Stomach (tissue), 8 donors: ENCODE measurements at regions not wholly inside any gene's neighbourhood (a gene's known extent, or its start where the extent isn't known, plus 50 kb on each side); places are given as distances from the start of the nearest gene placed in this dataset.

Experiments used
- DNase-seq, 2 donors: peaks; one replicate each; pipeline versions ENCODE4 v3.0.0 to v3.0.0-alpha.2; 2013 to 2019
- H3K27ac ChIP-seq, 5 donors: fragments of 200-600 bp in 4 of 5; sonication (generic) in 4 of 5; one replicate each; pipeline ENCODE4 v1.5.1; 2013 to 2019; ENCODE audit warnings: mild to moderate bottlenecking in 1 of 5, moderate library complexity in 1 of 5
- H3K27me3 ChIP-seq, 3 donors: fragments of 200-600 bp; sonication (generic); one replicate each; pipeline ENCODE4 v1.5.1; 2017 to 2019; ENCODE audit warnings: mixed run types in 1 of 3
- H3K36me3 ChIP-seq, 4 donors: fragments of 200-600 bp; sonication (generic); 1 replicate in 3 of 4; 2 replicates in 1 of 4; pipeline ENCODE4 v1.5.1; 2016 to 2019
- H3K4me1 ChIP-seq, 4 donors: fragments of 200-600 bp; sonication (generic); one replicate each; pipeline ENCODE4 v1.5.1; 2016 to 2019
- H3K4me3 ChIP-seq, 4 donors: fragments of 200-600 bp; sonication (generic) in 3 of 4; one replicate each; pipeline ENCODE4 v1.5.1; 2016 to 2019; ENCODE audit warnings: mild to moderate bottlenecking in 1 of 4
- H3K9me3 ChIP-seq, 4 donors: fragments of 200-600 bp; sonication (generic); one replicate each; pipeline ENCODE4 v1.5.1; 2016 to 2019
- EP300 ChIP-seq: sonication (generic); formaldehyde crosslinking; IDR thresholded peaks from one replicate; pipeline ENCODE4 v1.6.1; 2017; ENCODE audit warnings: antibody characterized with exemption
- POLR2A ChIP-seq, 4 donors: fragments of 450-650 bp; IDR thresholded peaks; one replicate each; pipeline ENCODE4 v1.6.1; 2016; ENCODE audit warnings: antibody characterized with exemption in 4 of 4, control low read depth in 2 of 4, mild to moderate bottlenecking in 1 of 4, moderate library complexity in 1 of 4
- POLR2AphosphoS5 ChIP-seq, 3 donors: sonication (generic); formaldehyde crosslinking; IDR thresholded peaks; one replicate each; pipeline ENCODE4 v1.6.1; 2016; ENCODE audit warnings: antibody characterized with exemption in 3 of 3
- WGBS, 5 donors: extraction: QIAGEN DNeasy Blood & Tissue Kit in 3 of 5; methylation state at CpG; one replicate each; pipeline versions ENCODE4 v1.1.5 to v1.1.7; 2013 to 2018; 5-methylcytosine and 5-hydroxymethylcytosine counted together
- intact Hi-C: fragments of 100-400 bp; cut with DNase I; formaldehyde crosslinking; loops from one replicate; pipeline ENCODE4 v1.15.1; 2023; ENCODE audit warnings: low total_unique reads
- small RNA-seq, 4 donors: library from RNA; depleted of rRNA; stranded (forward); fragments of <200 nt; gene quantifications; one replicate each; pipeline ENCODE3, GENCODE V24; 2016
- TF ChIP-seq, protein P1 (sequence below), 7 experiments: fragments of 450-650 bp in 4 of 7; fragments of 200-600 bp in 3 of 7; sonication (generic) in 3 of 7; IDR thresholded peaks; one replicate each; pipeline ENCODE4 v1.5.1; 2016 to 2019; ENCODE audit warnings: antibody characterized with exemption in 7 of 7, control low read depth in 2 of 7, mild to moderate bottlenecking in 1 of 7
- donor health status: healthy with polysubstance abuse.
- donor health status: Bipolar disorder and iron deficiency.
- donor health status: healthy.

DNA sequence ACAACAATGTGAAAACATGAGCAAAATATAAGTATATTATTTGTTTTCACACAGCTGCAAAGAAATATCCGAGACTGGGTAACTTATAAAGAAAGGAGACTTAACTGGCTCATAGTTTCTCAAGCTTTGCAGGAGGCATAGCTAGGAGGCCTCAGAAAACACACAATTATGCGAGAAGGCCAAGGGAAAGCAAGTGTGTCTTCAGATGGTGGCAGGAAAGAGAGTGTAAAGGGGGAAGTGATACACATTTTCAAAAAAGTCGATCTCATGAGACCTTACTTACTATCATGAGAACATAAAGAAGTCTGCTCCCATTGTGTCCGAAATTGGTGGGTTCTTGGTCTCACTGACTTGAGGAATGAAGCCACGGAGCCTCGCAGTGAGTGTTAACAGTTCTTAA, 208.9 kb upstream of the RBMY1B start:
- intact Hi-C loops: no loop called here
- Histone ChIP-seq H3K4me1 (no peaks in the 10 kb centered on the region), H3K27me3 (no peaks in the 10 kb centered on the region), H3K36me3 (no peaks in the 10 kb centered on the region), H3K27ac (no peak overlapping the region), H3K9me3 (no peaks in the 10 kb centered on the region), H3K4me3 (no peak overlapping the region)
- WGBS, 5 donors: 70 to 82% (median 73%) methylated on average over 6 of the region's 6 CpGs; no CpG with 5 or more reads in 2 of the 5 donors
- TF ChIP-seq POLR2A (IDR thresholded peaks at IDR 0.05): no peak
- TF ChIP-seq EP300: no peak
- TF ChIP-seq POLR2AphosphoS5 (IDR thresholded peaks at IDR 0.05): no peak
- TF ChIP-seq, protein P1, sequence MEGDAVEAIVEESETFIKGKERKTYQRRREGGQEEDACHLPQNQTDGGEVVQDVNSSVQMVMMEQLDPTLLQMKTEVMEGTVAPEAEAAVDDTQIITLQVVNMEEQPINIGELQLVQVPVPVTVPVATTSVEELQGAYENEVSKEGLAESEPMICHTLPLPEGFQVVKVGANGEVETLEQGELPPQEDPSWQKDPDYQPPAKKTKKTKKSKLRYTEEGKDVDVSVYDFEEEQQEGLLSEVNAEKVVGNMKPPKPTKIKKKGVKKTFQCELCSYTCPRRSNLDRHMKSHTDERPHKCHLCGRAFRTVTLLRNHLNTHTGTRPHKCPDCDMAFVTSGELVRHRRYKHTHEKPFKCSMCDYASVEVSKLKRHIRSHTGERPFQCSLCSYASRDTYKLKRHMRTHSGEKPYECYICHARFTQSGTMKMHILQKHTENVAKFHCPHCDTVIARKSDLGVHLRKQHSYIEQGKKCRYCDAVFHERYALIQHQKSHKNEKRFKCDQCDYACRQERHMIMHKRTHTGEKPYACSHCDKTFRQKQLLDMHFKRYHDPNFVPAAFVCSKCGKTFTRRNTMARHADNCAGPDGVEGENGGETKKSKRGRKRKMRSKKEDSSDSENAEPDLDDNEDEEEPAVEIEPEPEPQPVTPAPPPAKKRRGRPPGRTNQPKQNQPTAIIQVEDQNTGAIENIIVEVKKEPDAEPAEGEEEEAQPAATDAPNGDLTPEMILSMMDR (IDR thresholded peaks at IDR 0.05): no peak
- no peak for DNase-seq

DNA sequence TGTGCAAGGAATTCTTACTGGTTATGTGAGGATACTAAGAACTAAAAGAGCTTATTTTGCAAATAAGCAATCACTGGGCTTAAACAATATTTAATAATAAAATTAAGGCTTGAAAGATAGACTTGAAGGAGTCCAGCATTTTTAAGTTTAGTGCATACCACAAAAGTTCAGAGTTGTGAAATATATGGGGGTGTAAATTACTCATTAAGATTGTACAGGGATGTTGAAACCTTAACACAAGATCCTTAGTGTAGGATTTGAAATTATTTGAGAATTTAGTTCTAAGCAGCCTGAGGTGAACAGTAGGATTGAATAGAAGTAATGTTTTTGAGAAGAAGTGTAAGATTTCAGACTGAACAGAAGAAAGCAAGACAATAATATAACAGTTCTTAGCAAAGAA, 195.8 kb upstream of the RBMY1B start:
- no peaks in the 10 kb centered on the region for H3K9me3 ChIP-seq
- H3K36me3 ChIP-seq: no peaks in the 10 kb centered on the region
- H3K27ac ChIP-seq: no peak overlapping the region
- H3K4me1 ChIP-seq: no peaks in the 10 kb centered on the region
- no peak for DNase-seq
- intact Hi-C loops: no loop called here
- TF ChIP-seq EP300: no peak
- TF ChIP-seq POLR2A (IDR thresholded peaks at IDR 0.05): no peak
- TF ChIP-seq, protein P1 (IDR thresholded peaks at IDR 0.05): no peak
- TF ChIP-seq POLR2AphosphoS5 (IDR thresholded peaks at IDR 0.05): no peak
- H3K4me3 ChIP-seq: no peak overlapping the region
- no peaks in the 10 kb centered on the region for H3K27me3 ChIP-seq

Small RNA genes lying in the stretch of these regions (small RNA-seq; reads per million reads assigned to genes)
- gene TMEM167AP1: 0 reads per million in 4 donors
